SU-DHL-6 (cell line): ENCODE measurements at regions not wholly inside any gene's neighbourhood (a gene's known extent, or its start where the extent isn't known, plus 50 kb on each side); places are given as distances from the start of the nearest gene placed in this dataset.

ENCODE experiments used
- H2AFZ ChIP-seq: fragments of 200-600 bp; sonication (generic); 2 replicates; pipeline ENCODE4 v1.6.1; 2014; ENCODE audit warnings: low read depth, mild to moderate bottlenecking, moderate library complexity, mixed read lengths, antibody characterized with exemption, low read length; ENCODE audit not compliant: severe bottlenecking
- H3F3A ChIP-seq: fragments of 200-600 bp; shearing (Covaris generic); 2 replicates; pipeline ENCODE4 v1.6.0; 2016; ENCODE audit warnings: antibody characterized with exemption, mild to moderate bottlenecking; ENCODE audit not compliant: insufficient read depth
- H3K27ac ChIP-seq: fragments of 200-600 bp; sonication (generic); 2 replicates; pipeline ENCODE4 v1.5.1; 2016; ENCODE audit warnings: low read depth, mild to moderate bottlenecking, low read length, moderate library complexity, mixed read lengths
- H3K27me3 ChIP-seq: fragments of 200-600 bp; sonication (generic), shearing (Covaris generic); 2 replicates; pipeline ENCODE4 v1.6.0; 2014; ENCODE audit warnings: mild to moderate bottlenecking, low read length
- H3K36me3 ChIP-seq: fragments of 200-600 bp; sonication (generic); 2 replicates; pipeline ENCODE4 v1.6.1; 2014; ENCODE audit warnings: mild to moderate bottlenecking, low read length, mixed read lengths
- H3K4me2 ChIP-seq: fragments of 300-600, 200-600 bp; shearing (Covaris generic), sonication (generic); 2 replicates; pipeline ENCODE4 v1.6.0; 2014; ENCODE audit warnings: low read length, low read depth, mild to moderate bottlenecking; ENCODE audit not compliant: poor library complexity, severe bottlenecking
- H3K4me3 ChIP-seq: fragments of 200-600 bp; sonication (generic); 2 replicates; pipeline ENCODE4 v1.5.1; 2014; ENCODE audit warnings: antibody characterized with exemption, low read length, mild to moderate bottlenecking, mixed read lengths; ENCODE audit not compliant: insufficient read depth, poor library complexity, severe bottlenecking
- H3K79me2 ChIP-seq: fragments of 200-600 bp; sonication (generic); 2 replicates; pipeline ENCODE4 v1.6.1; 2014; ENCODE audit warnings: mild to moderate bottlenecking, low read length, moderate library complexity; ENCODE audit not compliant: insufficient read depth
- H3K9ac ChIP-seq: fragments of 200-600 bp; sonication (generic); 2 replicates; pipeline ENCODE4 v1.7.0; 2014; ENCODE audit warnings: mild to moderate bottlenecking, low read length
- H3K9me2 ChIP-seq: fragments of 200-600 bp; sonication (generic); replicated peaks from 2 replicates; pipeline ENCODE4 v1.6.1; 2014; ENCODE audit warnings: low read length; ENCODE audit not compliant: insufficient read depth
- H3K9me3 ChIP-seq: fragments of 200-600 bp; sonication (generic); 2 replicates; pipeline ENCODE4 v1.6.1; 2014; ENCODE audit warnings: low read length, mixed read lengths; ENCODE audit not compliant: insufficient read depth
- H4K20me1 ChIP-seq: fragments of 200-600 bp; sonication (generic); 2 replicates; pipeline ENCODE4 v1.6.1; 2014; ENCODE audit warnings: low read depth, mild to moderate bottlenecking, antibody characterized with exemption, low read length, moderate library complexity, mixed read lengths
- CTCF ChIP-seq: fragments of 200-600 bp; sonication (generic); IDR thresholded peaks from one replicate; pipeline ENCODE4 v1.5.1; 2017; ENCODE audit warnings: antibody characterized with exemption, mild to moderate bottlenecking, low read length, moderate library complexity; ENCODE audit not compliant: insufficient read depth, poor library complexity, severe bottlenecking
- EZH2phosphoT487 ChIP-seq: fragments of 200-600 bp; sonication (generic), shearing (Covaris generic); conservative IDR thresholded peaks from 2 replicates; pipeline ENCODE4 v1.6.1; 2018; ENCODE audit warnings: mild to moderate bottlenecking, antibody characterized with exemption, low read length, moderate library complexity, mixed read lengths

DNA sequence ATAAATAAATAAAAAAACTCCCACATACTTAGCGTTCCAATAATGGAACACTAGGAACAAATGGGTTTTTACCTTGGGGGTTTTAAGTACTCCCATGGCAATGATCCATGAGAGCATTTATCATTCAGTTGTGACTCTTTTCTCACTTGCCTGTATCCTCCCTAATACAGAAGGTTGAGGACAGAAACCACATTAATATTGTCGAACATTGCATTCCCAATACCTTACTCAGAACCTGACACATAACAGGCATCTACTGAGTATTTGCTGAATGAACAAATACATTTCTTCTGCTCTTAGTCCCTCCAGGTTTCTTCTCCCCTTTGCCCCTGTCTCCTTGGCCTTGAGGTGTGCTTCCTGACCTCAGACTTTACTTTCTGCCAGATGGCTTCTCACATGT lies 175.9 kb downstream of the CEMIP2 start:
- H2AFZ ChIP-seq, result no peak overlapping the region
- no peaks in the 10 kb centered on the region for H3K79me2 ChIP-seq
- no peak overlapping the region for H3K4me3 ChIP-seq
- no peaks in the 10 kb centered on the region for H3K27me3 ChIP-seq
- no peaks in the 10 kb centered on the region for H3F3A ChIP-seq
- H3K27ac ChIP-seq, result no peak overlapping the region
- H4K20me1 ChIP-seq, result no peaks in the 10 kb centered on the region
- H3K4me2 ChIP-seq, result no peak overlapping the region
- H3K9ac ChIP-seq, result no peak overlapping the region
- no peaks in the 10 kb centered on the region; the same call in 1 of the 2 replicates for H3K9me2 ChIP-seq
- no peaks in the 10 kb centered on the region for H3K36me3 ChIP-seq
- TF ChIP-seq CTCF, result no peak
- TF ChIP-seq EZH2phosphoT487, result no peak
- no peaks in the 10 kb centered on the region for H3K9me3 ChIP-seq

GRCh38 chr9:71590362-71590761 lies 178.0 kb downstream of the CEMIP2 start:
- Histone ChIP-seq H3K4me2 (no peak overlapping the region), H3K9ac (no peak overlapping the region)

GRCh38 chr9:71589612-71590011 lies 178.7 kb downstream of the CEMIP2 start:
- Histone ChIP-seq H3K9ac (no peak overlapping the region), H3K9me2 (no peaks in the 10 kb centered on the region; the same call in 1 of the 2 replicates), H3K4me2 (no peak overlapping the region), H3K4me3 (no peak overlapping the region), H3K79me2 (no peaks in the 10 kb centered on the region), H3K9me3 (no peaks in the 10 kb centered on the region), H3F3A (no peaks in the 10 kb centered on the region), H3K27ac (no peak overlapping the region), H2AFZ (no peak overlapping the region), H3K36me3 (no peaks in the 10 kb centered on the region), H4K20me1 (no peaks in the 10 kb centered on the region), H3K27me3 (no peaks in the 10 kb centered on the region)
- TF ChIP-seq CTCF (no peak), EZH2phosphoT487 (no peak)

More at GRCh38 chr9:71590362-71590761, 178.0 kb downstream of the CEMIP2 start:
- no peak overlapping the region for H2AFZ ChIP-seq
- no peaks in the 10 kb centered on the region for H3K9me3 ChIP-seq
- no peak overlapping the region for H3K27ac ChIP-seq
- no peaks in the 10 kb centered on the region; the same call in 1 of the 2 replicates for H3K9me2 ChIP-seq
- no peaks in the 10 kb centered on the region for H3K79me2 ChIP-seq
- no peaks in the 10 kb centered on the region for H3K36me3 ChIP-seq
- no peaks in the 10 kb centered on the region for H3F3A ChIP-seq
- no peaks in the 10 kb centered on the region for H3K27me3 ChIP-seq
- H4K20me1 ChIP-seq, result no peaks in the 10 kb centered on the region
- TF ChIP-seq EZH2phosphoT487, result no peak
- TF ChIP-seq CTCF, result no peak
- no peak overlapping the region for H3K4me3 ChIP-seq
